ENCODE measurements at regions not wholly inside any gene's neighbourhood (a gene's known extent, or its start where the extent isn't known, plus 50 kb on each side); places are given as distances from the start of the nearest gene placed in this dataset.

DNA sequence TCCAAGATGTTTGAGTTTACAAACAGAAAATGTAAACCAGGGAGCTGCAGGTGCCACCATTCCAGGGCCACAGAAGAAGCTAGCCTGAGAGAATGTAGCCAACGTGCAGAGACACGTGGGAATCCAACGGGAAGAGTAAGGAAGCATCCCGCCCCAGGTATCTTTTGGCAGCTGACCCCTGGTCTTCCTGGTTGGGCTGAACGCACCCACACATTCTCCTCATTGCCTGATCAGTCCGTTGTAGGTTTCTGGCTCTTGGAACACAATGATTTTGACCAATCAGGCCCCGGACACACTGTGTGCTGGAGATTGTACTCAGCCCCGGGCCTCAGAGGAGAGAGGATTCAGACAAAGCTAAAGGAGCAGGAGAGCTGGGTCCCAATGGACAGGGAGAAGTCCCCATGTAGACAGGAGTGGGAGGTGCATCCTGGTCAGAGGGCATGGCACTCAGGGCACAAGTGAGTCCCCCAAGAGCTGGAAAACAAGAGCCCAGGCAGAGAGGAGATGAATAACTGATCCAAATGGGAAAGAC is 102.3 kb downstream of the TPRA1 start:
- TF ChIP-seq, protein P1, sequence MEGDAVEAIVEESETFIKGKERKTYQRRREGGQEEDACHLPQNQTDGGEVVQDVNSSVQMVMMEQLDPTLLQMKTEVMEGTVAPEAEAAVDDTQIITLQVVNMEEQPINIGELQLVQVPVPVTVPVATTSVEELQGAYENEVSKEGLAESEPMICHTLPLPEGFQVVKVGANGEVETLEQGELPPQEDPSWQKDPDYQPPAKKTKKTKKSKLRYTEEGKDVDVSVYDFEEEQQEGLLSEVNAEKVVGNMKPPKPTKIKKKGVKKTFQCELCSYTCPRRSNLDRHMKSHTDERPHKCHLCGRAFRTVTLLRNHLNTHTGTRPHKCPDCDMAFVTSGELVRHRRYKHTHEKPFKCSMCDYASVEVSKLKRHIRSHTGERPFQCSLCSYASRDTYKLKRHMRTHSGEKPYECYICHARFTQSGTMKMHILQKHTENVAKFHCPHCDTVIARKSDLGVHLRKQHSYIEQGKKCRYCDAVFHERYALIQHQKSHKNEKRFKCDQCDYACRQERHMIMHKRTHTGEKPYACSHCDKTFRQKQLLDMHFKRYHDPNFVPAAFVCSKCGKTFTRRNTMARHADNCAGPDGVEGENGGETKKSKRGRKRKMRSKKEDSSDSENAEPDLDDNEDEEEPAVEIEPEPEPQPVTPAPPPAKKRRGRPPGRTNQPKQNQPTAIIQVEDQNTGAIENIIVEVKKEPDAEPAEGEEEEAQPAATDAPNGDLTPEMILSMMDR (IDR thresholded peaks at IDR 0.05): no peak
- no peak for TF ChIP-seq POLR2A (IDR thresholded peaks at IDR 0.05)
